Activated CD4-positive, alpha-beta T cell treated with anti-CD3 and anti-CD28 coated beads, Interleukin-2, amount 10 ng/mL, durations not matched to agents 7 days and 5 days (primary cell): ENCODE measurements at regions not wholly inside any gene's neighbourhood (a gene's known extent, or its start where the extent isn't known, plus 50 kb on each side); places are given as distances from the start of the nearest gene placed in this dataset.

Experiments
- CTCF ChIA-PET: fragments of 350-600 bp; sonication (Branson Sonifier 250); formaldehyde crosslinking; loops from one replicate; lab custom pipeline; 2021; ENCODE audit warnings: antibody characterized with exemption; lab: Charles Lee
- POLR2A ChIA-PET: fragments of 350-600 bp; sonication (Branson Sonifier 250); formaldehyde crosslinking; loops from one replicate; lab custom pipeline; 2021; ENCODE audit warnings: antibody characterized with exemption; lab: Charles Lee
- DNase-seq: peaks from one replicate; pipeline ENCODE4 v3.0.0-alpha.2; 2020
- H3K27ac Mint-ChIP-seq: one replicate; pipeline ENCODE4 v1.8.0; 2021; ENCODE audit warnings: mild to moderate bottlenecking, moderate library complexity, mixed read lengths
- H3K27me3 Mint-ChIP-seq: one replicate; pipeline ENCODE4 v1.8.0; 2021; ENCODE audit warnings: mixed read lengths
- H3K36me3 Mint-ChIP-seq: one replicate; pipeline ENCODE4 v1.8.0; 2021; ENCODE audit warnings: low read depth, mixed read lengths
- H3K4me1 Mint-ChIP-seq: one replicate; pipeline ENCODE4 v1.8.0; 2021; ENCODE audit warnings: mixed read lengths
- H3K4me3 Mint-ChIP-seq: one replicate; pipeline ENCODE4 v1.8.0; 2021; ENCODE audit warnings: mild to moderate bottlenecking, moderate library complexity, mixed read lengths
- H3K9me3 Mint-ChIP-seq: one replicate; pipeline ENCODE4 v1.8.0; 2021; ENCODE audit warnings: mixed read lengths

GRCh38 chr6:22476811-22477390, 92.5 kb upstream of the HDGFL1 start:
- peaks cover 2% of the 10 kb centered on the region for H3K9me3 Mint-ChIP-seq

DNA sequence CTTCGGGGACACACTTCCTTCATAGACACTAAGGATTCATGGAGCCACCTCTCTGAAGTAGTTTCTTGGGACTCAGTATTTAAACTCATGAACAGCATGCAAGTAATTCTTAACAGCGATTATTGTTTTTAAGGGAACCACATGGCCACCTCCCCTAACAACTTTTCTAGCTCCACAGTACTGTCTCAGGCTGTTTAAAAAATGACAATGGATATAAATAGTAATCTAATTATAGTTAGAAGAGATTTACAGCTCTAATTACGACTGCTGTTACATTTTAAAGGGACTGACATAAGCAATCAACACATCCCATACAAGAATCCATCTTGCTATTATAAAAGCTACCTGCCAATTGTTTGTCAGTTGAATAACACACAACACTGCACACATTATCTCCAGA, 72.1 kb upstream of the HDGFL1 start:
- H3K27me3 Mint-ChIP-seq: no peaks in the 10 kb centered on the region
- ChIA-PET POLR2A (no interaction called here), CTCF (no interaction called here)
- H3K4me3 Mint-ChIP-seq: no peak overlapping the region
- no peaks in the 10 kb centered on the region for H3K9me3 Mint-ChIP-seq
- DNase-seq: no peak
- no peaks in the 10 kb centered on the region for H3K4me1 Mint-ChIP-seq
- no peak overlapping the region for H3K27ac Mint-ChIP-seq
- no peaks in the 10 kb centered on the region for H3K36me3 Mint-ChIP-seq

More at GRCh38 chr6:22476811-22477390, 92.5 kb upstream of the HDGFL1 start:
- ChIA-PET POLR2A (no interaction called here), CTCF (no interaction called here)
- DNase-seq: no peak
- Mint-ChIP-seq H3K27ac (no peak overlapping the region), H3K36me3 (no peaks in the 10 kb centered on the region), H3K27me3 (no peaks in the 10 kb centered on the region), H3K4me1 (no peaks in the 10 kb centered on the region), H3K4me3 (no peak overlapping the region)

DNA sequence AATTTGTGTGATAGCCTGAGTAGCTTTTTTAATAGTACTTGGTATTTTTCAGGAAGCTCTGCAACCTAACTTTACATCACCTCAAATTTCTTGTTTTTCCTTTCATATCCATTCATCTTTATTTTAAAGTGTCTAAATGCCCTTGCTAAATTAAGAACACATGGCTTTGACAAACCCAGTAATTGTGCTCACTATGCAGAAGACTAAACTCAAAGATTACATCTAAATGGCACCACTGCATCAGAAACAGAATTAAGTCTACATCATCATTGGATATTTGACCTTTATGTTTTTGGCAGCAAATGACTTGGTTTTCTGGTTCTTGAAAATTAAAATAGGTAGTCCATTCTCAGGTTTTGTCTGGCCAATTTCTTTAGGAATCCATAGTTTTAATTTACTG, 69.6 kb upstream of the HDGFL1 start:
- Mint-ChIP-seq H3K4me1 (no peaks in the 10 kb centered on the region), H3K27me3 (no peaks in the 10 kb centered on the region), H3K9me3 (no peaks in the 10 kb centered on the region), H3K36me3 (no peaks in the 10 kb centered on the region), H3K27ac (no peak overlapping the region), H3K4me3 (no peak overlapping the region)
- ChIA-PET POLR2A (no interaction called here), CTCF (no interaction called here)
- no peak for DNase-seq

GRCh38 chr6:22506496-22506895, 62.9 kb upstream of the HDGFL1 start:
- Mint-ChIP-seq H3K36me3 (no peaks in the 10 kb centered on the region), H3K27ac (no peak overlapping the region), H3K27me3 (no peaks in the 10 kb centered on the region), H3K4me3 (no peak overlapping the region), H3K9me3 (no peaks in the 10 kb centered on the region), H3K4me1 (no peaks in the 10 kb centered on the region)
- no peak for DNase-seq
- ChIA-PET CTCF (no interaction called here), POLR2A (no interaction called here)

- no peak for DNase-seq
- no peaks in the 10 kb centered on the region for H3K4me1 Mint-ChIP-seq
- no peaks in the 10 kb centered on the region for H3K27me3 Mint-ChIP-seq
- H3K36me3 Mint-ChIP-seq: no peaks in the 10 kb centered on the region
- no peak overlapping the region for H3K27ac Mint-ChIP-seq
- CTCF ChIA-PET: no interaction called here
- POLR2A ChIA-PET: no interaction called here
- H3K9me3 Mint-ChIP-seq: no peaks in the 10 kb centered on the region
- H3K4me3 Mint-ChIP-seq: no peak overlapping the region
Observed at GRCh38 chr6:22512686-22513427, 56.5 kb upstream of the HDGFL1 start.

DNA sequence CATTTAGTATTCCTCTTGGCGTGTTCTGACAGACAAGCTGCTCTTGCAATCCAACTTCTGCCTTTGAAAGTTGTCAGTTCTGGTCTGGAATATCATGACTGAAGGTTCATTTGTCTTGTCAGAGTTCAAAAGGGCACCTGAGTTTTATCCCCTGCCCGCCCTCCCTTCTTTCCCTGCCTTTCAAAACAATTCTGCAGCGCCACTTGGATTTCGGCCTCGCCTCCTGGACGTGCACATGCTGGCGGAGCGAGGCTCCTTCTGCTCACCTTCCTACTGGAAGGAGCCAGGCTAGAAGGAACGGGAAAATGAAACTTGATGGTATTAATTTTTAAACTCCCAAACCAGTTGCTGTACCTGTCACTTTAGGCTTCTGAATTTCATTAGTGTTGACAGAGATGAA, 55.7 kb upstream of the HDGFL1 start:
- Mint-ChIP-seq H3K36me3 (no peaks in the 10 kb centered on the region), H3K27ac (no peak overlapping the region), H3K9me3 (no peaks in the 10 kb centered on the region), H3K4me1 (no peaks in the 10 kb centered on the region), H3K27me3 (no peaks in the 10 kb centered on the region), H3K4me3 (no peak overlapping the region)
- ChIA-PET CTCF (no interaction called here), POLR2A (no interaction called here)
- no peak for DNase-seq

DNA sequence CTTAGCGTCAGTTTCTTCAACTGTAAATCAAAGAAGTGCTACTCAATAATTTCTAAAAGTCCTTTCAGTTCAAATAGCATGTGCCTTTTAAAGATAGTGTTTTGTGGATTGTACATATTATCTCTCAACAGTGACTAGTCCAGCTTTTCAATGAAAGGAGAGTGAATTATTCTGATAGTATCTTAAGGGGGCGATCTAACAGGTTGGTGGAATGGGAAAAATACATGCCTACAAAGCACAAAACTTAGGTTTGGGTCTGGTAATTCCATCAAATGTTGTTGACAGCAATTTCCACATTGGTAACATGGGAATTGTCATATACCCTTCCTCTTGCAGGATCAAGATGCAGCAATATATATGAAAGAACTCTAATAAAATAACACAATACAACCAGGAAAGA, 50.1 kb upstream of the HDGFL1 start:
- H3K4me3 Mint-ChIP-seq: no peak overlapping the region
- no peaks in the 10 kb centered on the region for H3K9me3 Mint-ChIP-seq
- CTCF ChIA-PET: interaction anchor here (1.0 kb wide), 1 partner anchor 9 kb away, joined by 3 read pairs; no protein-coding TSS in a partner anchor
- H3K27ac Mint-ChIP-seq: no peak overlapping the region
- H3K27me3 Mint-ChIP-seq: no peaks in the 10 kb centered on the region
- H3K4me1 Mint-ChIP-seq: no peaks in the 10 kb centered on the region
- no peak for DNase-seq
- POLR2A ChIA-PET: no interaction called here
- no peaks in the 10 kb centered on the region for H3K36me3 Mint-ChIP-seq
